ENCODE measurements at regions not wholly inside any gene's neighbourhood (a gene's known extent, or its start where the extent isn't known, plus 50 kb on each side); places are given as distances from the start of the nearest gene placed in this dataset.

- TF ChIP-seq CTCF (IDR thresholded peaks at IDR 0.05), result no peak
- no peak for TF ChIP-seq POLR2A (IDR thresholded peaks at IDR 0.05)
These were observed 675.4 kb downstream of the SEMA5A start for GRCh38 chr5:8870349-8870958.
